Pons (tissue), 1 donor: ENCODE measurements at regions not wholly inside any gene's neighbourhood (a gene's known extent, or its start where the extent isn't known, plus 50 kb on each side); places are given as distances from the start of the nearest gene placed in this dataset.
"Not testable (repeated sequence)": the region's sequence is repeated elsewhere in the genome, so short reads cannot be mapped to it uniquely, and the experiment has no call there.

Experiments
- DNase-seq: peaks from one replicate; pipeline ENCODE4 v3.0.0-alpha.2; 2016; ENCODE audit warnings: low spot score

- no peak for DNase-seq
These were observed 66.3 kb upstream of the HOXC13 start for GRCh38 chr12:53872367-53872766.

- DNase-seq: not testable (repeated sequence)
These were observed 60.7 kb upstream of the HOXC13 start for GRCh38 chr12:53877961-53878360.

- no peak for DNase-seq
These were observed 51.6 kb upstream of the HOXC13 start for GRCh38 chr12:53887006-53887405.

- DNase-seq: no peak
These were observed 50.8 kb upstream of the HOXC13 start for GRCh38 chr12:53887881-53888280.
